Glutamatergic neuron (in vitro differentiated cells): ENCODE measurements at regions not wholly inside any gene's neighbourhood (a gene's known extent, or its start where the extent isn't known, plus 50 kb on each side); places are given as distances from the start of the nearest gene placed in this dataset.

Source experiments
- DNase-seq: peaks from one replicate; pipeline ENCODE4 v3.0.0; 2022
- H3K27ac Mint-ChIP-seq: one replicate; pipeline ENCODE4 v1.8.0; 2020; ENCODE audit warnings: mild to moderate bottlenecking, mixed read lengths, inconsistent platforms; ENCODE audit not compliant: unreplicated experiment
- H3K27me3 Mint-ChIP-seq: one replicate; pipeline ENCODE4 v1.8.0; 2020; ENCODE audit warnings: mild to moderate bottlenecking, moderate library complexity, mixed read lengths, inconsistent platforms; ENCODE audit not compliant: unreplicated experiment
- H3K36me3 Mint-ChIP-seq: one replicate; pipeline ENCODE4 v1.8.0; 2020; ENCODE audit warnings: mild to moderate bottlenecking, mixed read lengths, inconsistent platforms; ENCODE audit not compliant: unreplicated experiment
- H3K4me1 Mint-ChIP-seq: one replicate; pipeline ENCODE4 v1.8.0; 2020; ENCODE audit warnings: mild to moderate bottlenecking, low read depth, mixed read lengths, inconsistent platforms; ENCODE audit not compliant: unreplicated experiment
- H3K4me3 Mint-ChIP-seq: one replicate; pipeline ENCODE4 v1.8.0; 2020; ENCODE audit warnings: mild to moderate bottlenecking, mixed read lengths, inconsistent platforms; ENCODE audit not compliant: unreplicated experiment
- H3K9me3 Mint-ChIP-seq: one replicate; pipeline ENCODE4 v1.8.0; 2020; ENCODE audit warnings: mild to moderate bottlenecking, moderate library complexity, mixed read lengths, inconsistent platforms; ENCODE audit not compliant: unreplicated experiment
- TF ChIP-seq, protein P1 (sequence below): fragments of 200-600 bp; sonication (generic); IDR thresholded peaks from one replicate; pipeline ENCODE4 v1.5.0; 2021; ENCODE audit not compliant: partially characterized antibody, unreplicated experiment

GRCh38 chr7:22653951-22654350, 73.0 kb upstream of the IL6 start:
- no peaks in the 10 kb centered on the region for H3K4me1 Mint-ChIP-seq
- H3K4me3 Mint-ChIP-seq, result no peak overlapping the region
- H3K27ac Mint-ChIP-seq, result no peak overlapping the region
- peaks cover 6% of the 10 kb centered on the region for H3K9me3 Mint-ChIP-seq
- no peaks in the 10 kb centered on the region for H3K36me3 Mint-ChIP-seq
- TF ChIP-seq, protein P1, sequence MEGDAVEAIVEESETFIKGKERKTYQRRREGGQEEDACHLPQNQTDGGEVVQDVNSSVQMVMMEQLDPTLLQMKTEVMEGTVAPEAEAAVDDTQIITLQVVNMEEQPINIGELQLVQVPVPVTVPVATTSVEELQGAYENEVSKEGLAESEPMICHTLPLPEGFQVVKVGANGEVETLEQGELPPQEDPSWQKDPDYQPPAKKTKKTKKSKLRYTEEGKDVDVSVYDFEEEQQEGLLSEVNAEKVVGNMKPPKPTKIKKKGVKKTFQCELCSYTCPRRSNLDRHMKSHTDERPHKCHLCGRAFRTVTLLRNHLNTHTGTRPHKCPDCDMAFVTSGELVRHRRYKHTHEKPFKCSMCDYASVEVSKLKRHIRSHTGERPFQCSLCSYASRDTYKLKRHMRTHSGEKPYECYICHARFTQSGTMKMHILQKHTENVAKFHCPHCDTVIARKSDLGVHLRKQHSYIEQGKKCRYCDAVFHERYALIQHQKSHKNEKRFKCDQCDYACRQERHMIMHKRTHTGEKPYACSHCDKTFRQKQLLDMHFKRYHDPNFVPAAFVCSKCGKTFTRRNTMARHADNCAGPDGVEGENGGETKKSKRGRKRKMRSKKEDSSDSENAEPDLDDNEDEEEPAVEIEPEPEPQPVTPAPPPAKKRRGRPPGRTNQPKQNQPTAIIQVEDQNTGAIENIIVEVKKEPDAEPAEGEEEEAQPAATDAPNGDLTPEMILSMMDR, result no peak
- DNase-seq, result no peak
- no peaks in the 10 kb centered on the region for H3K27me3 Mint-ChIP-seq

DNA sequence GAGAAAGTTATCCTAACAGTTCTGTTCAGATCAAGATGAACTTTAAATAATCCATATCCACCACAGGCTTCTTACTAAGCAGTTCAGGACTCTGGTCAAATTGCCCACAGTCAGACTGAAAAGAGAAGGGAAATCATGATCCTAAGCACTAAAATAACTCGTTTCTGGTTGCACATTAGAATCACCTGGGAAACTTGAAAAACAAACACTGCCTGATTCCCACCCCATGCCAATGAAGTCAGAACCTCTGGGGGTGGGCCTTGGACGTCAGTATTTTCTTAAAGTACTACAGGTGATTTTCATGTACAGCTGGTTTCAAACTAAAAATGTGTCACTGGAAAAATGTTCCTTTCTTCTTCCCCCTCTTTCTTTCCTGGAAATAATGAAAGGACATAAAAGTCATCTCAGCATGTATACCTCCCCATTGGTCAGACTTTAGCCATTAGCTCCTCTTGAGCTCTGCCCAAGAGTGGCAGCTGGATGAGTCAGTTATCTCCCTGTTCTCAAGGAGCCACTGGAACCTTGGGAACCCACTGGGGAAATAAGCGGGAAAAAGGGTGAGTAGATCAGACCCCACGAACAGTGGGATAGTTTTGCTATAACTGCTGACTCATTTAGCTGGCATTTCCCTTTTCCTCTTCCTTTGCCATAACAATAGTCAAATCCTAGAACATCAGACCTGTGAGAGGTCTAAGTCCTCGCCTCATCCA, 75.3 kb upstream of the IL6 start:
- no peak for DNase-seq
- Mint-ChIP-seq H3K4me3 (no peak overlapping the region), H3K27ac (no peak overlapping the region), H3K36me3 (peaks cover 13% of the 10 kb centered on the region), H3K4me1 (no peaks in the 10 kb centered on the region), H3K9me3 (peaks cover 4% of the 10 kb centered on the region), H3K27me3 (no peaks in the 10 kb centered on the region)
- TF ChIP-seq, protein P1, result no peak

DNA sequence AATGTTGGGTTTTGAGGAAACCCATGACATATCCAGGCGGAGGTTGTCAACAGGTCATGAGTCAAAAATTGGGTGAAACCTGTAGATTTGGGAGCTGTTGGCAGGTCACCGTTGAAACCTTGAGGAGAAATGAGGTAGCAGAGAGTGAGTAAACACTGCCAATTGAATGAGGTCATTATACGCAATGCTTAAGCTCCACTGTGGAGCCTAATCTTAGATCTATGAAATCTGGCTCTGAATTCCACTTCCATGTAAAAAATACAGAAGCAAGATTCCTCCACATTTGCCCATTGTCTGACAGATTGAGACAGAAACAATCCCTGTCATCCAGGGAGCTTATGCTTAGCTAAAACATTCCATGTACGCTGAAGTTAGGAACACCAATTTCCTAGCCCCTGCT, 76.0 kb upstream of the IL6 start:
- no peak overlapping the region for H3K27ac Mint-ChIP-seq

DNA sequence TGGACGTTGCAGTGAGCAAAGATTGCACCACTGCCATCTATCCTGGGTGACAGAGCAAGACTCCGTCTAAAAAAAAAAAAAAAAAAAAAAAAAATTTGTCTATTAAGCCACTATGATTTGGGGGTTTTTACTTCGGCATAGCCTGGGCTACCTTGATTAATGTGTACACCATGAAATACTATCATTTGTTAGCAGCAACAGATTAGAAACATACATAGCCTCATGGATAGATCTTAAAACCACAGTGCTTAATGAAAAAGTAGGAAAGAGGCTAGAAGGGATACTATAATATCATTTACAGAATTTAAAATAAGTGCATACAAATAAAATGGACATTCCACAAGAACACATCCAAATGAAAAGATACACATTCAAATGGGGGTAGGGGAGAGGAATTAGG, 77.3 kb upstream of the IL6 start:
- no peak overlapping the region for H3K27ac Mint-ChIP-seq
- no peak overlapping the region for H3K4me3 Mint-ChIP-seq
- TF ChIP-seq, protein P1, result no peak
- H3K27me3 Mint-ChIP-seq, result peaks cover 2% of the 10 kb centered on the region
- DNase-seq, result no peak
- no peaks in the 10 kb centered on the region for H3K4me1 Mint-ChIP-seq
- H3K36me3 Mint-ChIP-seq, result peaks cover 25% of the 10 kb centered on the region
- H3K9me3 Mint-ChIP-seq, result peaks cover 9% of the 10 kb centered on the region

More for the DNA sequence above, 76.0 kb upstream of the IL6 start:
- no peak for DNase-seq
- TF ChIP-seq, protein P1, result no peak
- Mint-ChIP-seq H3K36me3 (peaks cover 15% of the 10 kb centered on the region), H3K4me1 (no peaks in the 10 kb centered on the region), H3K27me3 (no peaks in the 10 kb centered on the region), H3K4me3 (no peak overlapping the region), H3K9me3 (peaks cover 6% of the 10 kb centered on the region)

DNA sequence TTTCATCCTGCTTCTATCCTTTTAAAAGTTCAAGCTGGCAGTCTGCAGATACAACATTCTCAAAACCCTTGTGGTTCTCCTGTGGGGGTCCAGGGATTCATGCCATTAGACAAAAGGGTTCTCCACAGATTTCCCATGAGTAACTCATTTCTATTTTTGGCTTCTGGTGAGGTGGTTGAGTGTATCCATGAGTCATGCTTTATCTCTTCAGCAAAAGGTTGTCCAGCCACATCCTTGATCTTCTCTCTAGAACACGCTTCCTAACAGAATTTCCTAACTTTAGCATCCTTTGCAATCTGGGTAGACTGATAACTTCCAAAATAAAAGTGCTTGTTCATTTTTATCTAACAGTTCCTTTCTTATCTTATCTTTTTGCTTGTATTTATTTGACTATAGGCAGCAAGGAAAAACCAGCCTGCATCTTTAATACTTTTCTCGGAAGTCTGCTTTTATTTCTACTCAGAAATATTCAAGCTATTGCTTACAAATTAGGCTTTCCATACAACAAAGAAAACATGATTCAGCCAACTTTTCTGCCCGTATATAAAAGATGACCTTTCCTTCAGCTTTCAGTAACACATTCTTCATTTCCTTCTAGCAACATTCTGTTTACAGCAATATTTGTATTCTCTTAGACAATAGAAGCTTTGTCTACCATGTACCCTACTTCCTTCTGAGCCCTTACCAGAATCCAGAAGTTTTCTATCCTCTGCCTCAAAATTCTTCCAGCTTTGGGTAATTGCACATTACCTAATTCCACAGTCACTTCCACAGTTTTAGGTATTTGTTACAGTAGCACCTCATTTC, 79.3 kb upstream of the IL6 start:
- H3K4me3 Mint-ChIP-seq, result no peak overlapping the region
- H3K27ac Mint-ChIP-seq, result no peak overlapping the region
- H3K36me3 Mint-ChIP-seq, result peaks cover 32% of the 10 kb centered on the region
- H3K4me1 Mint-ChIP-seq, result no peaks in the 10 kb centered on the region
- H3K9me3 Mint-ChIP-seq, result peaks cover 9% of the 10 kb centered on the region
- H3K27me3 Mint-ChIP-seq, result peaks cover 4% of the 10 kb centered on the region
- DNase-seq, result no peak
- TF ChIP-seq, protein P1, result no peak
